HG03521 (cell line): ENCODE measurements at regions not wholly inside any gene's neighbourhood (a gene's known extent, or its start where the extent isn't known, plus 50 kb on each side); places are given as distances from the start of the nearest gene placed in this dataset.
A peak's percentile ranks its signal among the peaks of the same experiment; 100 is the strongest.

Source experiments
- ATAC-seq: cut with Tn5 transposase; IDR thresholded peaks from one replicate; pipeline ENCODE4 v1.9.1; 2021; ENCODE audit warnings: mild to moderate bottlenecking, moderate library complexity; ENCODE audit not compliant: unreplicated experiment

DNA sequence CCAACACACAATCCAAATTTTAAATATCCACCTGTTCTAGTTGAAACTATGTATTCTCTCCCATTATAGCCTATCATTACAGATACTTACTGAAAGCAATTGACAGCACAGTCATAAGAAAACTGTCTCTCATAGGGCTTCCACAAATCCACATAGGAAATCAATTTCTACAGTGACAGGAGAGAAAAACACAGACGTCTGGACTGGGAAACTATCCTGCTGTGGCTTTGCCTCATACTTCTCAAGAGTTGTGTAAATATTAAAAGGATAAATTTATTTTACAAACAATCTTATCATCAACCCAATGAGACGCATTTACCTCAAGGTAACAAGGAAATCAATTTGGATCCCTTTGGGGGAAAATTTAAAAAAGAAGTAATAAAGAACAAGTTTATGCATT, 517.5 kb downstream of the EFNA5 start:
- ATAC-seq, result no peak

DNA sequence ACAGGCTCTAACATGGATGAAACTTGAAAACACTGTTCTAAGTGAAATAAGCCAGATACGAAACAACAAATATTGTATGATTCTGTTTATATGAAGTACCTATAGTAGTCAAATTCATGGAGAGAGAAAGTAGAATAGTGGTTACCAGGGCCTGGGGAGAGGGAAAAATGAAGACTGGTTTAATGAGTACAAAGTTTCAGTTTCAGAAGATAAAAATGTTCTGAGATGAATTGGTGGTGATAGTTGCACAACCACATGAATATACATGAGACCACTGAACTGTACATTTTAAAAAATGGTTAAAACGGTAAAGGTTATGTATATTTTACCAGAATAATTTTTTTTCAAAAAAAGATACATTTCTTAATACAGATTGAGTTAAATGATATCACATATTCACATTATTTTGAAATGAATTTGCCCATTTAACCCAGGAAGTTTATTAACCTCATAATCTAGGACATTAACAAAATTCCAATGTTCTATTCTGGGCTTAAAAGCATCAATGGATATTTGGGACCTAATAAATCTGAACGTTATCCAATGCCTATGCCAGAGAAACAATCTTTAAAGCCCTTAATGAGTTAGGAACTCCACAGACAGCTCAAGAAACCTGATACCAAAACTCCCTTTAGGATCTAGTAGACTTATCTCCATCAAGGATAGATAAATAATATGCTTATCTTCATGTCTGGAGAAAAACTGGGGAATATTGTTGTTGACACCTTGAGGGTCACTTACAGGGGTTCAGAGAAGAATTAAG, 521.3 kb downstream of the EFNA5 start:
- ATAC-seq, result peak; percentile 77

DNA sequence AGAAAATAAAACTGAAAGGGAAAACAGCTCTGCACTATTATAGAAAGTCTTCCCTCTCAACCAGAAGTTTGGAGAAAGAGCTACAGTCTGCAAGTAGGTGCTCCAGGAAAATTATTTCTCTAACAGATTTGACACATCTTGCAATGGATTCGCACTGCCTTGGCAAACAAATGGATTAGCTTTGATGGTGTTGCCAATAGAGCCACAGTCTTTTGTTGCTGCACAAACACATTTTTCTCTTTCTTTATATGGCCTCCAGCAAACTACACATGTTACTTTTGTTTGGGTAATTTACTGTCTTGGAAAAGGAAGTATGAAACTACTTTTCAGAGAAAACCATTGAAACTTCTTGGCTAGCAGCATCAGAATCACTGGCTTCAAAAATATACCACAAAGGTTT, 523.1 kb downstream of the EFNA5 start:
- no peak for ATAC-seq

GRCh38 chr5:107146901-107147300, 523.8 kb downstream of the EFNA5 start:
- ATAC-seq, result no peak

DNA sequence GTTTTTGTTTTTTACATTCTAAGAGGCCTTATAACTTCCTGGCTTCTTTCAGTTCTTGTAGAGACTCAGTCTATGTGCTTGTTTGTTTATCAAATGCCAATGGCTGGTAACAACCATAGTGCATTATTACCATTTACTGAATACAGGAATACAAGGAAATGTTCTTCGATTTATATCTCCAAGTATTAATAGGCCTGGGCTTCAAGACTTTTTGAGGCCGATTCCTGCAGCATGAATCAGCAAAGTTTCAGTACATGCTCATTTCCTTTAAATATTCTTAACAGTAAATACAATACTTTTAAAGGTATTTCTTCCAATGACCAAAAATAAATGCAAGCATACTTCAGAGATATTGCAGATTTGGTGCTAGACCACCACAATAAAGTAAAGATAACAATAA, 535.3 kb downstream of the EFNA5 start:
- no peak for ATAC-seq

GRCh38 chr5:107134931-107135330, 535.8 kb downstream of the EFNA5 start:
- no peak for ATAC-seq

DNA sequence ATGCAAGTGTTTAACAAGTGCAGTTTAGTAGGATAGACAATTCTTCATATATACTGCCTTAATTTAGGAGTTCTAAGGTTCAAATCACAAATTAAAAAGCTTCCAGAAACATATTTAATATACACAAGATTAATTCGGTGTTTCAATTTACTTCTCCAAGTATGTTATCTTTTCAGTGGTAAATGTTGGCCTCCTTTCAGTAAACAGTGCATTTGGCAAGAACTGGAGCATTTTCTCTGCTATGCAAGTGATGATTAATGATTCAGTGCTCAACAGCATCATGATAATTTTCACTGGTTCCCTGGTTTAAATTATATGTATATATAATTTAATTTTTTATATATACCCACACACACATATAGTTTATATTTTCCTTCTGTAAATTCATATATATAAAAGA, 541.7 kb downstream of the EFNA5 start:
- ATAC-seq, result no peak

DNA sequence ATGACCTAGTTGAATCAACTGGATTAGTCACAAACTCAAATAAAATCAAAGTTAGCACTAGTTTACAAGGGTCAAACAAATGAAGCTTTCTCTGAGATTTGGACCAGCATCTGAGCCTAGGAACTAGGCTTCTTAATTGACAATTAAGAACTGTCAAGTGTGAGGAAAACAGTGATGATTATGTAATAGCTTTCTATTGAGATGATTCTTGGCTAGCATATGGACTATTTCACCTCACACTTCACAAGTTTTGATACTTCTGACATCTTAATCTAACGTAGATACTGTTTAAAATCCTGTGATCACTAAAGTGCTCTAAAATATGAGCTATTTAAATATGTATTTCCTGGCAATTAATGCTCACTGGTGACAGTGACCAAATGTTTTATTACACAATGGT, 542.9 kb downstream of the EFNA5 start:
- ATAC-seq, result no peak

- ATAC-seq, result no peak
Measured at GRCh38 chr5:107126341-107126740, 544.4 kb downstream of the EFNA5 start.

- ATAC-seq, result no peak
Measured at GRCh38 chr5:107124376-107124775, 546.4 kb downstream of the EFNA5 start.

GRCh38 chr5:107123014-107123413, 547.7 kb downstream of the EFNA5 start:
- ATAC-seq, result no peak

DNA sequence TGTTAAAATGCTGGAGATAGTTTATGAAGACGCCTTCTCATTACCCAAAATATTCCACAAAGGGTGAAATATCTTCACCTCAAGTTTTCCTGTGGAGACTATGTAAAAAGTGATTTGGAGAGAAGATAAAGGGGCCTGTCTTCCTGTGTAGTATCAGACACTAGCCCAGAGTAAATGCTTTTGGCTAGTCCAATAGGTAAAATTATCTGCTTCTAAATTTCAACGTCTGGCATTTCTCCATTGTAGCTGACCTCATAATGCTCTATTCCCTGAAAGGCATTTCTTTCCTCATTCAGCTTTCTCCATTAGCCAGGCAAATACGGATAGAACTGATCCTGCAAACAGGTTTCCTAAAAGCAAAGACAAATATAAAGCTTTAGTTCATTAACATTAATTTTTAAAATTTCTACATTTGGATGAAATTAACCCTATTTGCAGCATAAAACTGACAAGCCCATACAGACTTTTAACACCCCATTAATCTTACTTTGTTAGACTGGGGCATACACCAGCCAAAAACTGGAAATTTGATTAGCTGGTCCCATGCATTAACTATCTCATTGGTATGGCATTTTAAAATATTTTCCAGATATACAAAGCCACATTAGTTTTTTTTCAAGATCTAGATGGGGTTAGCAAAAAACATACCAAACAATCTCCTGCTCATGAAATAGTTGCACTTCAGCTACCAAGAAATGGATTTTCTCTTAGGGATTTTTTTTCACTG, 548.8 kb downstream of the EFNA5 start:
- ATAC-seq, result no peak

DNA sequence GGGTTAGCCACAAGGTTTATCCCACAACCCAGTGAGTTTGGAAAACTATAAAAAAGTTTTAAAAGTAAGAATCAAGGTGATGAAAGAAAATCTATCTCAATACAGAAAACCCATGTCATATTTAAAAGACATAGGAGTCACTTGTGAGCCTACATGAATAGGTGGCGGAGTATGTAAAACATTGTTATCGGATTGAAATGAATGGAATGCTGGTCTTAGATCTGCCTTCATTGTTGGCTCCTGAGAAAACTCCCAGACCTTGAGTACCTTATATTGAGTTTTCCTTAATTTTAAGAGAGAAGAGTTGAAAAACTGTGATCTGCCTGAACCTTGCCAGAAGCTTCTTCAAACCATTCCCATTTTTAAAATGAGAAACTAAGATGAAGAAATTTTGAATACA, 551.1 kb downstream of the EFNA5 start:
- no peak for ATAC-seq

- no peak for ATAC-seq
Measured at GRCh38 chr5:107118184-107119019, 552.3 kb downstream of the EFNA5 start.

DNA sequence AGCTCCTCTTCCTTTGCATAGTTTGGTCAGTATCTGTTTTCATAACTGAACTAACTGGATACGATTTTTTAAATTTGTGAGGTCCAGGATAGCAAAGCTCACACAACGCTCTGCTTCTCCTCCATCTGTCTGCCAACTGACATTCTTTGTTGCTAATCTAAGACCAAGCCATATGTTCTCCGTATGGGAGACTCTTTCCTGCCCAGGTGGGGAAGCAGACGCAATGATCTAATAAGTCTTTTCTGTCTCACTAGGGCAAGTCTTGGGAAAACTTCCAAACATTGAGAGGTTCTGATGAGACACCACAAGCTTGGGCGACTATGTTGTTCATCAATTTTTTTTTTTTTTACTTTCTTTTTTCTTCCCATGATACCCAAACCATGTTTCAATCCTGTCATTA, 558.5 kb downstream of the EFNA5 start:
- ATAC-seq, result no peak

- peak; percentile 58 for ATAC-seq
Measured at GRCh38 chr5:107104040-107104995, 566.4 kb downstream of the EFNA5 start.

- no peak for ATAC-seq
Measured at GRCh38 chr5:107103522-107103921, 567.2 kb downstream of the EFNA5 start.

- no peak for ATAC-seq
Measured at GRCh38 chr5:107100121-107100520, 570.6 kb downstream of the EFNA5 start.

DNA sequence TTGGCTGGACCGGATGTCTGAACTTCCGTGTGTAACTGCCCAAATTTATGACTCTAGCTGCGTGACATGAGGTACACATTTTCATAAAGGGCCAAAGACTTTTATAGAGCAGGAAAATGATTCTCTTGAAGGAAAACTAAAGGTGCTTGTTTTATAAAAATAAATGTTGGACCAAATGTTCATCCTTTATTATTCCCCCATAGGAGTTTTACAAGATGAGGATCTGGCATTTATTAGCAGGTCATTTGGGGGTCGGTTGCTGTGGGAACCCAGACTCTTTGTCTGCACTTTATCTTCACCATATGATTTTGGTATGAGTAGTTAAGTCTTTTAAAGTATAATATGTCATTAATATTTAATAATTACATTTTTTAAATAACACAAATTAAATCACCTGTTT, 571.2 kb downstream of the EFNA5 start:
- no peak for ATAC-seq

- no peak for ATAC-seq
Measured at GRCh38 chr5:107092695-107093094, 578.0 kb downstream of the EFNA5 start.
